Omental fat pad (tissue), 3 donors: ENCODE measurements at regions not wholly inside any gene's neighbourhood (a gene's known extent, or its start where the extent isn't known, plus 50 kb on each side); places are given as distances from the start of the nearest gene placed in this dataset.

Experiments
- ATAC-seq: fragments of 150-250 bp; one replicate; pipeline ENCODE4 v1.9.1; 2016; ENCODE audit warnings: mild to moderate bottlenecking, moderate library complexity; ENCODE audit not compliant: low FRiP score
- DNase-seq: peaks from one replicate; pipeline ENCODE4 v3.0.0-alpha.2; 2019; ENCODE audit warnings: low spot score
- CTCF ChIP-seq, 3 donors: fragments of 450-650 bp; IDR thresholded peaks; one replicate each; pipeline ENCODE4 v1.5.1; 2016 to 2017; ENCODE audit warnings: antibody characterized with exemption in 3 of 3, mild to moderate bottlenecking in 3 of 3, moderate library complexity in 2 of 3

- ATAC-seq (no peak), DNase-seq (no peak)
- TF ChIP-seq CTCF (IDR thresholded peaks at IDR 0.05), result no peak
These were observed 273.0 kb downstream of the DIPK2A start for GRCh38 chr3:144244662-144245061.

- ATAC-seq, result no peak
- no peak for TF ChIP-seq CTCF (IDR thresholded peaks at IDR 0.05)
- DNase-seq, result no peak
These were observed 281.3 kb downstream of the DIPK2A start for GRCh38 chr3:144252896-144253295.

GRCh38 chr3:144257381-144257780 lies 285.8 kb downstream of the DIPK2A start:
- DNase-seq (no peak), ATAC-seq (no peak)
- TF ChIP-seq CTCF (IDR thresholded peaks at IDR 0.05), result no peak

- ATAC-seq (no peak), DNase-seq (no peak)
- TF ChIP-seq CTCF (IDR thresholded peaks at IDR 0.05), result no peak
These were observed 287.6 kb downstream of the DIPK2A start for GRCh38 chr3:144259267-144259666.

GRCh38 chr3:144263706-144264105 lies 292.1 kb downstream of the DIPK2A start:
- no peak for TF ChIP-seq CTCF (IDR thresholded peaks at IDR 0.05)
- DNase-seq (no peak), ATAC-seq (no peak)

GRCh38 chr3:144264350-144264749 lies 292.7 kb downstream of the DIPK2A start:
- ATAC-seq, result no peak
- no peak for DNase-seq
- TF ChIP-seq CTCF (IDR thresholded peaks at IDR 0.05), result no peak

- ATAC-seq (no peak), DNase-seq (no peak)
- TF ChIP-seq CTCF (IDR thresholded peaks at IDR 0.05), result no peak
These were observed 293.2 kb downstream of the DIPK2A start for GRCh38 chr3:144264794-144265193.
